SIG-M5 treated with dmso at 0.1 percent for 504 hours (cell line): ENCODE measurements at regions not wholly inside any gene's neighbourhood (a gene's known extent, or its start where the extent isn't known, plus 50 kb on each side); places are given as distances from the start of the nearest gene placed in this dataset.

ENCODE experiments used
- DNase-seq: peaks from one replicate; lab custom pipeline; 2025; ENCODE audit not compliant: unreplicated experiment; lab: John Stamatoyannopoulos, UW

- DNase-seq: no peak
Measured at GRCh38 chrX:137401092-137401491, 164.8 kb upstream of the ZIC3 start.

GRCh38 chrX:137387646-137388045, 178.3 kb upstream of the ZIC3 start:
- DNase-seq: no peak

GRCh38 chrX:137366018-137366633, 199.8 kb upstream of the ZIC3 start:
- no peak for DNase-seq

GRCh38 chrX:137363559-137363958, 202.4 kb upstream of the ZIC3 start:
- no peak for DNase-seq

DNA sequence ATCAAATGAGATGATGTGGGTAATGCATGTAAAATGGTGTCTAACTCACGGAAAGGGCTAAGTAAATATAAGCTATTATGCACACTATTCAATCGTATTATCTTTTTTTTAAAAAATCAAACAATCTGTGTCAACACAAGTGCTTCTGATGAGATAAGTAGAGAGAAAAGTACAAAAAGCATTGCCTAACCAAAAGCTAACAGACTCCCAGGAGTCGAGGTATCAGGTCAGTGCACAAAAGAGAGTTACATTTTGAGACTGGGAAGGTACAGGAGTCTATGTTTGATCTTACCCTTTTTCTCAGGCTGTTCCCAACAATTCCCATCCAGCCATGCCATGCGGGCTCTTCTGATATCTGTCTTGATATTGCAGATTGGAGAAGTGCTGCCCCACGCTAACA, 203.3 kb upstream of the ZIC3 start:
- no peak for DNase-seq

- DNase-seq: no peak
Measured at GRCh38 chrX:137354851-137355250, 211.1 kb upstream of the ZIC3 start.

GRCh38 chrX:137353404-137353803, 212.5 kb upstream of the ZIC3 start:
- DNase-seq: no peak

DNA sequence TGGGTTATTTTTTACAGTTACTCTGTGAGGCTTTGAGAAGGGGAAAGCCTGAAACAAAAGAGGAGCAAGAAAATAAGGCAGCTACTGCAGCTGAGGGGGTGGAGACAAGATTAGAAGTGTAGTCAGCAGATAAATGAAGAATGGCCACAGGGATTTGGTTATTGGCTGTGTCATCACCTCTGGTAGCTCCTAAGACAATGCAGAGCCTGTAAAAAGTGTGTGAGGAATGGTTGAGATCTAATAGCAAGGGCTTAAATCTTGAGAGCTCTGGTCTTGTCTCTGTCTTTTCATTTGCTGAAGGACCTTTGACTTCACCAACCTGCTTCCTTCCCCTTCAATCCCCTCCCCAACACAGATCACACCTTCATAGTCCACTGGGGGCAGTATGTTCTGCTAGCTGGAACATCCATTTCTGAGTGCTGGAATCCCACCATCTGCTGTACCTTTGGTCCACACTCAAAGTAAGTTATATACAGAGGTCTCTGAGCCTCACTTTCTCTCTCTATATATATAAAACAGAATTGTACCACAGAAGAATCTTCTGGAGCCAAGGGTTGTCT, 213.7 kb upstream of the ZIC3 start:
- DNase-seq: no peak

DNA sequence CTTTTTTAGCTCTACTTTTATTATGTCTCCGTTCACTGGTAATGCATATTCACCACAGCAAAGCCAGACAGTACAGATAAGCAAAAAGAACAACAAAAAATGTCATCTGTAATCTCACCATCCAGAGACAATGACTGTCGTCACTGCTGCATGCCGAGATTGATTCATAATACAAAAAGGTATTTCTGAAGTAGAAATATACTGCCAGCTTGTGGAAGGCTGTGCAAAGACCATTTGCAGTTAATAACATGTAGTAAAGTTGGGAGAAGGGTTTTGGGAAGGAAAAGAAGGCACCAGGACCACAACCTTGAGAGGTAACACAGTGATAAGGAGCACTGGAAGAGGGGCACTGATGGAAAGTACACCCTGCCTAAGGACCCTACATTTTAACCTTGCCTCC, 223.0 kb upstream of the ZIC3 start:
- no peak for DNase-seq

DNA sequence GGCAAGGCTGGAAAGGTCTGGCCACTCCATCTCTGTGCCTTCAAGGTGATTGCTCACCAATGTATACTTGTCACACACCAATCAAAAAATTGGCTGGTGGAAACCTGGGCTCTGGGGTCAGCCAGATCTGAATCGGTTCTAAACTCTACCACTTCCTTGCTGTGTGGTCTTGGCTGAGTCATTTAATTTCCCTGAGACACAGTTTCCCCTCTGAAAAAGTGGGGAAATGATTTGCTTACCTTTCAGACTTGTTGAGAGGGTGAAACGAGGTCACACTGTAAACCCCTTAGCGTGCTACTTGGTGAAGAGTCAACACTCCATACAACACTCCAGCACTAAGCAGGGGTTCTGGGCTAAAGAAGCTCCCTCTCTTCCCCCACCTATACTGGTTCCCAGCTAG, 252.3 kb upstream of the ZIC3 start:
- DNase-seq: no peak

GRCh38 chrX:137305404-137305803, 260.5 kb upstream of the ZIC3 start:
- DNase-seq: no peak

DNA sequence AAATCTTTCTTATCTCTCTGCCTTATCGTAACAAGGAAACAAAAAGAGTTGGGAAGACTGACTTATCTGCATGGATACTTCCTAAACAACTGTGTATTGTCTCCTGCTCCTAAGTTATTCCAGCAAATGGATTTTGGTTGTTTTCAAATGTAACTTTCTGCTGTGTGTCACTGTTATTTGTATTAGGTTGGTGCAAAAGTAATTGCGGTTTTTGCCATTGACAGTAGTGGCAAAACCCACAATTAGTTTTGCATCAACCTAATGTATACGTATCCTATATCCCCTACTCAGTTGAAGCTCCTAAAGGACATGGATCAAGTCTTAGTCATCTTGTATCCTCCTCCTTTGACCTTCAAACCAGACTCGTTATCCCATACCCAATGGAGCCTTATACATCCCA, 263.4 kb upstream of the GPR101 start:
- DNase-seq: no peak

GRCh38 chrX:137290011-137290410, 256.2 kb upstream of the GPR101 start:
- DNase-seq: no peak

DNA sequence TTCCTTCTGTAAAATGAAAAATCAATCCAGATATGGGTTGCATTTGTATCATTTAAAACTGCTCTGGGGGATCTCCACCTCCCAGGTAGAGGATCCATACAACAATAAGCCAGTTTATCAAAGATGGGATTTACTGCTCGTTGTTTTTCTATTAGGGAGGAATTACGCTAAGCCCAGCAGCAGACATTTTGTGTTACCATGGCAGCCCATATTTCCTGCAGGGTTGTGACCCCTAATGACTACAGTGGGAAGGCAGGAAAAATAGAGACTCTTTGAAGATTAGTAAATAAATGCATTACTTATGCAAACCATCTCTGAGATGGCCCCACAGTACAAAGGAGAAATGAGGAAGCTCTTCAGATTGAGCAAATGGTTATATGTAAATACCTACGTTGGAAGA, 253.4 kb upstream of the GPR101 start:
- no peak for DNase-seq

DNA sequence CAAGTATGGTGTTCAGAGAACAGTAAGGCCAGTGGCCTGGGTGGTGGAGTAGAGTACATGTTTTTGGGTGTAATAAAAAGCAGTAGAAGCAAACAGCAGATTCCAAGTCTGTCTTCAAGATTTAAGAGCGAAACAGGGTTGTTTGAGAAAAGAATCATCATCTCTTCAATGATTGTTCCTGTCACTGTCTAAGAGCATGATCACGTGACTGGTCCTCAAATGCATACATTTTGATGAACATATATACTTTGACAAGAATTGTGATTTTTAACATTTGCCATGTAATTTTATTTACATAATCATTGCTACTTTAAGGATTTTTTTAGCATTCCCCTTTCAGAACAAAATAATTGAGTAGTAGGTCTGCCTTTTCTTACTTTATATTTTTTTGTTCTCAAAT, 252.6 kb upstream of the GPR101 start:
- no peak for DNase-seq

GRCh38 chrX:137278825-137279224, 245.0 kb upstream of the GPR101 start:
- DNase-seq: no peak

DNA sequence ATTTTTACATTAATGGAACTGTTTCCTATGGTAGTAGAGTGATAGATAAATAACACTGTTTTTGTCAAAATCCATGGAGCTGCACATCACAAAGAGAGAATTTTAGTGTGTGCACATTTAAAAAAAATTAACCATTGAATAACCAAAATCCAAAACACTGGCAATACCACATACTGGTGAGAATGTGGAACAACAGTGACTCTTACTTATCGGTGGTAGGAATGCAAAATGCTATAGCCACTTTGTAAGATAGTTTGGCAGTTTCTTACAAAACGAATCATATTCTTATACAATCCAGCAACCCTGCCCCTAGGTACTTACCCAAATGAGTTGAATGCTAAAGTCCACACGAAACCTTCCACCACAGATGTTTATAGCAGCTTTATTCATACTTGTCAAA, 229.6 kb upstream of the GPR101 start:
- no peak for DNase-seq

GRCh38 chrX:137245183-137245582, 211.4 kb upstream of the GPR101 start:
- no peak for DNase-seq

- DNase-seq: no peak
Measured at GRCh38 chrX:137236837-137237236, 203.0 kb upstream of the GPR101 start.

GRCh38 chrX:137234651-137235402, 201.0 kb upstream of the GPR101 start:
- DNase-seq: no peak

DNA sequence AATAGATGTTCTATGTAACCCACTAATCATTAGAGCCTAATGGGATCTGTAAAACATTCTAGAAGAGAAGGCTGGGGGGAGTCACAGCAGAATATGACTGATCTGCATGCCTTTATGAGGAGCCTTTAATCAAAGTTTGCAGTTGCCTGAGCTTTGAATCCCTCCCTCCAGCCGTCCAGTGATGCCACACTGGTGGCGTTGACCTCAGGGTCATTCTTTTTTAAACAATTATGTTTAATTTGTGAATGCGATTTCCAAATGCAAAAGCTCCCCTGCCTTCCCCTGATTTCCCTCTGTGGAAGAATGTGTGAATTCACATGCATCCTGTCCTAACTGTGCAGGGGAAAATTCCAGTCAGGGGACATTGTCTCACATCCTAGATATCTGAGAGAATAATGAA, 199.7 kb upstream of the GPR101 start:
- DNase-seq: no peak

DNA sequence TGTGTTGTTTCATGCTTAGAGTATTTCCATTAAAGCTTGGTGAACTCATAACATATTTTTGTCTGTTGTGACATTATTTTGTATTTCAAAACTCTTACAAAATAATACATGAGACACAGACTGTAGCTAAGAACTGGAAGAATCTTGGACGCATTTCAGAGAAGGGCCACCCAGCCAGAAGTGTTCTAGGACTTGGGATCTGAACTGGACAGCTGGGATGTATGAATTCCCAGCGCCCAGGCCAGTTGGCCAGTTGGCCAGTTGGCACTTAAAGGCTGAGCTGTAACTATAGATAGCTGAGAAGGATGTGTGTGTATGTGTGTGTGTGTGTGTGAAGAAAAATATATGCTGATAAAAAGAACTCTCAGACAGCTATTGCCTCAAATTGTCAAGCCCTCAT, 193.4 kb upstream of the GPR101 start:
- DNase-seq: no peak

- no peak for DNase-seq
Measured at GRCh38 chrX:137215467-137215866, 181.7 kb upstream of the GPR101 start.
